Endothelial cell of umbilical vein (primary cell): ENCODE measurements at regions not wholly inside any gene's neighbourhood (a gene's known extent, or its start where the extent isn't known, plus 50 kb on each side); places are given as distances from the start of the nearest gene placed in this dataset.

ENCODE experiments used
- CTCF ChIP-seq, 2 donors: IDR thresholded peaks; 1 replicate in 1 of 2; 2 replicates in 1 of 2; pipeline ENCODE4 v1.5.1; 2011; ENCODE audit warnings: low read length in 2 of 2, mild to moderate bottlenecking in 2 of 2, moderate library complexity in 2 of 2, control low read depth in 1 of 2, inconsistent platforms in 1 of 2, low read depth in 1 of 2; ENCODE audit not compliant: insufficient read depth in 1 of 2; ENCODE audit errors: extremely low read depth in 1 of 2
- MAX ChIP-seq: IDR thresholded peaks from 2 replicates; pipeline ENCODE4 v1.6.1; 2011; ENCODE audit not compliant: insufficient read depth, insufficient read length
- POLR2A ChIP-seq: IDR thresholded peaks from 2 replicates; pipeline ENCODE4 v1.6.1; 2012; ENCODE audit warnings: low read depth, mild to moderate bottlenecking, control low read depth, low read length

- no peak for TF ChIP-seq CTCF (IDR thresholded peaks at IDR 0.05; ENCODE audit: extremely low read depth in 1 of 2, insufficient read depth in 1 of 2, low read depth in 1 of 2, low read length in 2 of 2)
- no peak for TF ChIP-seq MAX
- no peak for TF ChIP-seq POLR2A
Measured at GRCh38 chr7:119065966-119066365, 841.5 kb downstream of the ANKRD7 start.
